GM12891 (cell line): ENCODE measurements at regions not wholly inside any gene's neighbourhood (a gene's known extent, or its start where the extent isn't known, plus 50 kb on each side); places are given as distances from the start of the nearest gene placed in this dataset.

Experiments
- PAX5 ChIP-seq: IDR thresholded peaks from 2 replicates; pipeline ENCODE4 v1.6.1; 2011; ENCODE audit warnings: low read length, moderate library complexity, mild to moderate bottlenecking; ENCODE audit not compliant: insufficient read depth, severe bottlenecking
- POLR2A ChIP-seq: IDR thresholded peaks from 2 replicates; pipeline ENCODE4 v1.6.1; 2011; ENCODE audit warnings: low read depth, low read length, control low read depth
- POLR2AphosphoS5 ChIP-seq: IDR thresholded peaks from 2 replicates; pipeline ENCODE4 v1.6.1; 2011; ENCODE audit warnings: low read depth, low read length, control low read depth
- SPI1 ChIP-seq: IDR thresholded peaks from 2 replicates; pipeline ENCODE4 v1.6.1; 2011; ENCODE audit warnings: low read depth, low read length, control low read depth
- TAF1 ChIP-seq: IDR thresholded peaks from 2 replicates; pipeline ENCODE4 v1.6.1; 2011; ENCODE audit warnings: low read depth, low read length, control low read depth

DNA sequence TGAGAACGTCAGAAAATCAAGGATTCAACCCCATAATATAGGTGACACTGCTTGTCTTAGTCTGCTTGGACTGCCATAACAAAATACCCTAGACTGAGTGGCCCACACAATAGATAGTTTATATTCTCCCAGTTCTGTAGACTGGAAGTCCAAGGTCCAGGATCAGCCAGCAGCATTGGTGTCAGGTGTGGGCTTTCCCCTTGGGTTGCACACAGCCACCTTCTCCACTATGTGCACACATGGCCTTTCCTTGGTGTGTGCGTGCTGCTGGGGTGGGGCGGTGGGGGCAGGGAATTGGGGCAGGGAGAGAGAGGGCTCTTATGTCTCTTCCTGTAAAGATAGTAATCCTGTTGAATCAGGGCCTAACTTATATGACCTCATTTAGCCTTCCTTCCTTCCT, 106.4 kb downstream of the SLC25A47 start:
- no peak for TF ChIP-seq POLR2A
- no peak for TF ChIP-seq POLR2AphosphoS5
- TF ChIP-seq PAX5, result no peak
- no peak for TF ChIP-seq TAF1
- no peak for TF ChIP-seq SPI1
